Stimulated activated naive CD8-positive, alpha-beta T cell treated with anti-CD3 and anti-CD28 coated beads, Interleukin-15, amount 100 ng/mL, for 72 hours (primary cell): ENCODE measurements at regions not wholly inside any gene's neighbourhood (a gene's known extent, or its start where the extent isn't known, plus 50 kb on each side); places are given as distances from the start of the nearest gene placed in this dataset.

ENCODE experiments used
- ATAC-seq: fragments of 150-1000 bp; cut with Tn5 transposase; 2 replicates; pipeline ENCODE4 v1.10.0; 2021; ENCODE audit warnings: mild to moderate bottlenecking, moderate library complexity
- DNase-seq, 2 donors: peaks; one replicate each; pipeline ENCODE4 v3.0.0; 2021 to 2022
- H3K27ac Mint-ChIP-seq, 2 donors: one replicate each; pipeline ENCODE4 v1.8.0; 2022; ENCODE audit warnings: mild to moderate bottlenecking in 2 of 2, mixed read lengths in 2 of 2, moderate library complexity in 2 of 2
- H3K27me3 Mint-ChIP-seq: one replicate; pipeline ENCODE4 v1.8.0; 2022; ENCODE audit warnings: mixed read lengths
- H3K4me1 Mint-ChIP-seq: one replicate; pipeline ENCODE4 v1.8.0; 2022; ENCODE audit warnings: mild to moderate bottlenecking, mixed read lengths
- H3K4me3 Mint-ChIP-seq, 2 donors: one replicate each; pipeline ENCODE4 v1.8.0; 2022; ENCODE audit warnings: mild to moderate bottlenecking in 2 of 2, mixed read lengths in 2 of 2, moderate library complexity in 1 of 2
- H3K9me3 Mint-ChIP-seq, 2 donors: one replicate each; pipeline ENCODE4 v1.8.0; 2022; ENCODE audit warnings: mixed read lengths in 2 of 2

GRCh38 chr1:96999191-96999590, 277.6 kb downstream of the PTBP2 start:
- Mint-ChIP-seq H3K4me1 (no peaks in the 10 kb centered on the region), H3K27ac (no peak overlapping the region), H3K27me3 (peaks cover 25% of the 10 kb centered on the region), H3K4me3 (no peak overlapping the region), H3K9me3 (no peaks in the 10 kb centered on the region)
- ATAC-seq (no peak), DNase-seq (no peak)

- no peaks in the 10 kb centered on the region for H3K9me3 Mint-ChIP-seq
- ATAC-seq, result no peak
- H3K4me3 Mint-ChIP-seq, result no peak overlapping the region
- DNase-seq, result no peak
- no peaks in the 10 kb centered on the region for H3K4me1 Mint-ChIP-seq
- no peak overlapping the region for H3K27ac Mint-ChIP-seq
- H3K27me3 Mint-ChIP-seq, result peaks cover 12% of the 10 kb centered on the region
These were observed 282.5 kb downstream of the PTBP2 start for GRCh38 chr1:97004054-97004453.

- H3K9me3 Mint-ChIP-seq, result no peaks in the 10 kb centered on the region
- DNase-seq (no peak), ATAC-seq (no peak)
- H3K27me3 Mint-ChIP-seq, result peaks cover 12% of the 10 kb centered on the region
- H3K4me3 Mint-ChIP-seq, result no peak overlapping the region
- no peak overlapping the region for H3K27ac Mint-ChIP-seq
- no peaks in the 10 kb centered on the region for H3K4me1 Mint-ChIP-seq
These were observed 283.2 kb downstream of the PTBP2 start for GRCh38 chr1:97004743-97005142.

GRCh38 chr1:97006044-97006661, 284.6 kb downstream of the PTBP2 start:
- Mint-ChIP-seq H3K27me3 (peaks cover 12% of the 10 kb centered on the region), H3K4me1 (no peaks in the 10 kb centered on the region), H3K9me3 (no peaks in the 10 kb centered on the region), H3K27ac (no peak overlapping the region), H3K4me3 (no peak overlapping the region)
- ATAC-seq (no peak), DNase-seq (no peak)

- H3K4me3 Mint-ChIP-seq, result no peak overlapping the region
- no peaks in the 10 kb centered on the region for H3K9me3 Mint-ChIP-seq
- no peak overlapping the region for H3K27ac Mint-ChIP-seq
- DNase-seq, result no peak
- ATAC-seq, result no peak
- no peaks in the 10 kb centered on the region for H3K4me1 Mint-ChIP-seq
- peaks cover 8% of the 10 kb centered on the region for H3K27me3 Mint-ChIP-seq
These were observed 286.4 kb downstream of the PTBP2 start for GRCh38 chr1:97007840-97008604.

- Mint-ChIP-seq H3K9me3 (no peaks in the 10 kb centered on the region), H3K4me3 (no peak overlapping the region), H3K27me3 (no peaks in the 10 kb centered on the region), H3K4me1 (no peaks in the 10 kb centered on the region), H3K27ac (no peak overlapping the region)
- DNase-seq, result no peak
- ATAC-seq, result no peak
These were observed 289.1 kb downstream of the PTBP2 start for GRCh38 chr1:97010566-97011264.

- no peak overlapping the region for H3K27ac Mint-ChIP-seq
These were observed 291.6 kb downstream of the PTBP2 start for GRCh38 chr1:97013136-97013535.

GRCh38 chr1:97013941-97014340, 292.4 kb downstream of the PTBP2 start:
- Mint-ChIP-seq H3K9me3 (no peaks in the 10 kb centered on the region), H3K27me3 (no peaks in the 10 kb centered on the region), H3K4me3 (no peak overlapping the region), H3K4me1 (no peaks in the 10 kb centered on the region), H3K27ac (no peak overlapping the region)
- no peak for DNase-seq
- no peak for ATAC-seq

More at GRCh38 chr1:97013136-97013535, 291.6 kb downstream of the PTBP2 start:
- ATAC-seq, result no peak
- no peak for DNase-seq
- no peaks in the 10 kb centered on the region for H3K27me3 Mint-ChIP-seq
- no peak overlapping the region for H3K4me3 Mint-ChIP-seq
- no peaks in the 10 kb centered on the region for H3K4me1 Mint-ChIP-seq
- no peaks in the 10 kb centered on the region for H3K9me3 Mint-ChIP-seq

- no peaks in the 10 kb centered on the region for H3K4me1 Mint-ChIP-seq
- H3K27me3 Mint-ChIP-seq, result no peaks in the 10 kb centered on the region
- H3K9me3 Mint-ChIP-seq, result no peaks in the 10 kb centered on the region
- ATAC-seq, result no peak
- no peak for DNase-seq
- no peak overlapping the region for H3K4me3 Mint-ChIP-seq
- H3K27ac Mint-ChIP-seq, result no peak overlapping the region
These were observed 292.8 kb downstream of the PTBP2 start for GRCh38 chr1:97014426-97014825.

GRCh38 chr1:97017895-97018294, 296.3 kb downstream of the PTBP2 start:
- Mint-ChIP-seq H3K4me1 (no peaks in the 10 kb centered on the region), H3K27me3 (no peaks in the 10 kb centered on the region), H3K4me3 (no peak overlapping the region), H3K27ac (no peak overlapping the region), H3K9me3 (no peaks in the 10 kb centered on the region)
- DNase-seq, result no peak
- no peak for ATAC-seq
